Right renal pelvis (tissue), 4 donors: ENCODE measurements at regions not wholly inside any gene's neighbourhood (a gene's known extent, or its start where the extent isn't known, plus 50 kb on each side); places are given as distances from the start of the nearest gene placed in this dataset.

Experiments
- DNase-seq, 4 donors: peaks; one replicate each; pipeline ENCODE4 v3.0.0-alpha.2; 2013; ENCODE audit warnings: low read depth in 4 of 4, low spot score in 3 of 4, missing footprints in 1 of 4

DNA sequence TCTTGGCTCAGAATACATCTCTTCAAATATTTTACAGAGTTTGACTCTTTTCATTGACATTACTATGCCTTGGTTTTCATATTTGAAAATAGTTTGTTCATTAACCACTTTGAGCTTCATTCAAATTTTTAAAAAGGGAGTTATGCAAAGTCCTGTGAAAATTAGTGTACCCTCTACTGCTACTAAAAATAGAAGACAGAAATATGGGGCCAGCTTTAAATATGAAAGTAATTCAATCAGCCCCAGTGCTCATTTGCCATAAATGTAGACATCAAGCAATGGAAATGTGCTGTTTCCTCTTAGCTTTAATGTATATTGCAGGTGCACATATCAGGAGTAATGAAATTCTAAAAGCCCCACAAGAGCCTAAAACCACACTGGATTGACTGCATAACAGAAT lies 218.7 kb downstream of the SPATA18 start:
- DNase-seq: no peak

DNA sequence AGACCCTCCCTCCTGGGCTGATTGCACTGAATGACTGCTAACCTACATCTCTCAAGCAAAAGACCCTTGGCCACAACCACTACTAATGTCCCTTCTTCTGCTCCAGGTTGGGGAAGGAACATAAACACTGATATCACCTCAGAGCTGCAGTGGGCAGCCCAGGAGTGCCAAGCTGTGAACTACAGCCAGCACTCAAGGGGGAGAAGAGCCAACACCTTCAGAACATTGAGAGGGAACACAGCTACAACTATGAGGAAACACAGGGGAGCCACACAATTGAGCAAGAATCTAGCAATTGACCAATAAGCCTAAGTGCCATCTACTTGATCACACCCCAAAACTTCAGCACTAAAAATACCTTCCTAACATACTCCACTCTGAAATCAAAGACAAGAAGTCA lies 222.8 kb downstream of the SPATA18 start:
- DNase-seq: no peak

DNA sequence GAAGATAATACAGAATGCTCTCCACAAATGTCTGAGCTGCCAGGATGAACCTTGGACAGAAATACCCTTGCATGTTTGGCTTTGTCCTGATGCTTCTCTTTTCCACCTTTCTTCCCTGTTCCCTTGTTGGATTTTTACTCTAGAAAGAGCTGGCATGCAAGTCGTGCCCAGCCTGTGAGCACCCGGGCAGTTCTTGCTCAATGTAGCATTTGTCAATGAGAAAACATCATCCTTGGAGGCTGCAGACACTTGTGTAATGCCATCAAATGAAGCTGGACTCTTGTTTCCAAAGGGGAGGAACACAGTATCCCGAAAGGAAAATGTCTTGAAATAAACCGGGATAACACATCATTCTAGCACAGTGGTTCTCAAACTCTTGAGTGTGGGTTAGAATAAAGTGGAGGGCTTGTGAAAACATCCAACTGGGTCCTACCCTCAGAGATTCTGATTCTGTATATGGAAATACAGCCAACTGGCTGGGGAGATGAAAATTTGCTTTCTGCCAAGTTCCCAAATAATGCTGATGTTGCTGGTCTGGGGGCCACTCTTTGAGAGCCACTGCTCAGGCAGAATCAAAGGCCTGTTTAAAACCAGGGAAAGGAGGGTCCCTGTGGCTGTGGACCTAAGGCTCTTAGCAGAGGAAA lies 237.2 kb downstream of the SPATA18 start:
- DNase-seq: no peak

DNA sequence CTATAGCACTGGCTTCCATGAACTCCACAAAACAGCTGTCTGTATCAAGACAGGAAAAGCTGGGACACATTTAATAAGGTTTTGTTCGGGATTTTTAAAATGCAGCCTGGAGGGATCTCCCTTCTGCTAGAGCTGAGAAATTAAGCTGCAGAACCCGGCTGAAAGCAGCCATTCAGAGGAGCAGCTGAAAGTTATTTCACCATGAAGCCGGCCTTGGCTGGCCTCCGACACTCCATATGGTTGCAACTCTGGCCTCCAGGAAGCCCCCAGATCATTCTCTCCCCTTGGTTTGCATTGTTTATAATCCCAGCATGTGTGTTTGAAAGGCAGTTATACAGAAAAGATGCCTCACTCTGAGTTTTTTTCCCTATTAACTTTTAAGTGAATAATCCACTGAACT lies 239.4 kb downstream of the SPATA18 start:
- DNase-seq: peak in 2 of 4 donors; percentile 16 to 29

DNA sequence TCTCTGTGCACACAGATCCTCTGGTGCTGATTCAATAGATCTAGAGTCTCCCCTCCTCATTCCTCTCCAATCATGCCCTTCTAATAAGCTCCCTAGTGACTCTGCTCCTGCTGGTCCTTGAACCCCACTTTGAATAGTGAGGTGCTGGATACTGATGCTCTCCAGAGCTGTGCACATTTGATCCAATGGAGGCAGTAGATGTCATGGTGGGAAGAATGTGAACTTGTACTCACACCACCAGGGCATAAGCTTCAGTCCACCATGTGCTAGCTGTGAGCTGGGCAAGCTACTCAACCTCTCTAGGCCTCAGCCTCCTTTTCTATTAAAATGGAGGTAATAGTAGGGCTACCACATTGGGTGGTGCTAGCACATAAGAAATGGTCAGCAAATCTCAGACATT lies 241.1 kb downstream of the SPATA18 start:
- DNase-seq: no peak

DNA sequence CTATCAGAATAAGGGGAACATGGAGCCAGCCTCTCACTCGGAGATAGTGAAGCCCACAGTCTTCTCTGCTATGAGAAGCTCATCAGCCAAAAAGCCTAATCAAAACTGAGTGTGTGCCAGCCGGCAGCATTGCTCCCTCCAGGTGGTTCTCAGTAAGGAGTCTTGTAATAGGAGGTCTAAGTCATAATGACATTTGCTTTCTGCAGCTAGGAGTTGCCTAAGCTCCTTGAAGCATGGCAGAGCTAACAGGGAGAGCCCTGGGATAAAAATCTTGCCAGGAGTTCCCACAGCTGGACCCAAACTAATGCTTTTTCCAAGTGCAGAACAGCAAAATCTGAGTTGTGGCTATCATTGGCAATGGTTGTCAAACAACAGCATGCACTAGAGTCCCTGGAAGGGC lies 245.2 kb downstream of the SPATA18 start:
- DNase-seq: no peak

DNA sequence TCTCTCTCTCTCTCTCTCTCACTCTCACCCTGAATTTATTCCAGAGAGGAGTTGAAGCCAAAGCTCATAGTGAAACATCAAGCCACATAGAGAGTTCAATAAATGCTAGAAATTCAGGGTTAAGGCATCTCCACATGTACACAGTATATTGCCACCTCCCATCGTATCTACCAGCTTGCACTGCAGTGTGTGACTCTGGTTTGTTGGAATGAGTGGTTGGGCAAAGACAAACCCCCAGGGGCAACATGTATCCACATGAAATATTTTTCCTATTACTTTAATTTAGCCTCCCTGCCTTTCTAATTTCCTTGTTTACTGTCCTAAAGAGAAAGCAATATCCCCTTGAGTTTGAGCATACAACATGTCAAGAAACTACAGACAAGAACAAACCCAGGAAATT lies 247.3 kb downstream of the SPATA18 start:
- DNase-seq: no peak

DNA sequence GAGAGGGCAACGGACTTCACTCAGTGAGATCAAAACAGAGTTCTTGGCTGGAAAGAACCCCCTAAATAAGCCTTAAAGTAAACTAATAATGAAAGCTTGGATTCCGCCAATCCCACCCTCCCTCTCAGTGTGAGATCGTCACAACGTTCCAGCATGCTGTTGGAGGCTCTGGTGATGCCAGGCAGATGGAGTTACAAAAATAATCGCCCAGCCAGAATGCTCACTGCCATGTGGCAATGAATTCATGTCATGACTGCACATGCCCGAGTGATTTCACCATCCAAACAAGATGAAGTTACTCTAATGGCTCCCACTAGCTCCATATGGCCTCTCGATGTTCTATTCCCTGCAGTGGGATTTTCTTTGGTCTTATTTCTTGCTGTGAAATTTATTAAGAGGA lies 248.0 kb downstream of the SPATA18 start:
- DNase-seq: no peak

DNA sequence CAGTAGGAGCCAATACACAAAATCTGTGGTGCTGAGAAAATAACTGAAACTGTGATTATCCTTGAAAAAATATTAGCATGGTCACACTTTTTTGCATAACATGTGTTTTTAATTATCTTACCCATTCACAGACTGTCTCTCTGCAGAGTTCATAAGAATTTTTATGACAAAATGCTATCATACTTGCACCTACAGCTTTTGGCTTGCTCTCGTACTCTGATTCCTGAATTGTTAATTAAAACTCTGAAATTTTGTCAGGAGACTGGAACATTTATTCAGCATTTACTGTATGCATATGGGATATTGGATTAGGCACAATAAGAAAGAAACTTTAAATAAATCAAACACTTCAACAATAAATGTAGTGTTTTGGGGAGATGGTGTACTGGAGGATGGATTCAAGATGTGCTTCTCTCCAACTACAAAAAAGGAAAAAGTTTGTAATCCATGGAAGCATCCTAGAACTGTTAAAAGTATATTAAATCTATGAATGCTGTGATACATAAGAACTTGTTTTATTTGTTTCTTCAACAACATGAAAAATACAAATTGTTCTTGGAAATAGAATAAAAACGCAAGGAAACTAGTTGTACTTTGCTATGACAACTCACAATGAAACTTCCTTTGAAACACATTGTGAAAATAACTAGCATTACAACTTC lies 260.5 kb downstream of the SPATA18 start:
- no peak for DNase-seq

DNA sequence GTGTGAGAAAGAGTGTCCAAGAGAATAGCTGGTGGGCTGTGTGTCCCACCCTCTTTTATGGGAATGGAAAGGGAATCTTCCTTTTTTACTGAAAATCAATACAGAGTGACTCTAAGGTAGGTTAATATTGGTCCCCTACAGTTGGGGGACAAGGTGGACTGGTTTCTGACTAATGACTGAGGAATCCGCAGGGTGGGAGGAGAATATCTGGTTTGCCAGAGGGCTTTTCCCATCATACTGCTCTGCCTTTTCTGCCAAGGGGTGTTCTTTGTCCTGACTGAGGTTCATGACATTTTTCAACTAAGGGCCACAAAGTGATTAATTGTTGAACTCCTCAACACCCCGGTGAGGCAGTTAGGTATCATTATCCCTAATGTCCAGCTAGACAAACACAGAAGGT lies 261.6 kb downstream of the SPATA18 start:
- DNase-seq: no peak

DNA sequence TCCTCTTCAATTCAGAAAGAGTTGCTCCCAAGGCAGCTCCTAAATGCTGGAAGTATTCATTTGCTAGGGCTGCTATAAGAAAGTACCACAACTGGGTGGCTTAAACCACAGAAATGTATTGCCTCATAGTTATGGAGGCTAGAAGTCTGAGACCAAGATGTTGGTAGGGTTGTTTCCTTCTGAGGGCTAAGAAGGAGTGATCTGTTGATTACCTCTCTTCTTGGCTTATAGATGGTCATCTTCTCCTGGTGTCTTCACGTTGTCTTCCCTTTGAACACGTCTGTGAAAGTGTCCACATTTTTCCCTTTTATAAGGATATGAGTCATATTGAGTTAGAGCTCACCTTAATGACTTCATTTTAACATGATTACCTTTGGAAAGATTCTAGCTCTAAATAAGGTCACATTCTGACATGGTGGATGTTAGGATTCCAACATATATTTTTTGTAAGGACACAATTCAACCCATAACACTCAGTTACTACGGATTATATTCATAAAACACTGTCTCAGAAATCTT lies 266.3 kb downstream of the SPATA18 start:
- DNase-seq: no peak

DNA sequence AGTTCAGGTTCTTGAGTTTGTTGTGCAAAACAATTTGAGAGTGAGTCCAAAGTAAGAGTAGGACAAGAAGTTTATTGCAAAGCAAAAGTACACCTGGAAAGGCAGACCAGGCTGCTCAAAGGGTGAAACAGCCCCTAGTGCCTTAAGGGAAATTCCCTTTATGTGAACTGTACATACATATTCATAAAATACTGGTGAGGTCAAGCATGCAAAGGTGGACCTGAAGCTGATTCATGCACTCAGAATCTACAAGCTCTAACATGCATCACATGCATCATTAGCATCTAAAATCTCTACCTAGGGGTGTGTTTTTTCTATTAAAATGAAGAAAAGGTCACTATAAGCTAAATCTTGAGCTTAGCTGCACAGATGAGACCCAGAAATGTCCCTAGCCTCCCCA lies 266.9 kb downstream of the SPATA18 start:
- DNase-seq: no peak

DNA sequence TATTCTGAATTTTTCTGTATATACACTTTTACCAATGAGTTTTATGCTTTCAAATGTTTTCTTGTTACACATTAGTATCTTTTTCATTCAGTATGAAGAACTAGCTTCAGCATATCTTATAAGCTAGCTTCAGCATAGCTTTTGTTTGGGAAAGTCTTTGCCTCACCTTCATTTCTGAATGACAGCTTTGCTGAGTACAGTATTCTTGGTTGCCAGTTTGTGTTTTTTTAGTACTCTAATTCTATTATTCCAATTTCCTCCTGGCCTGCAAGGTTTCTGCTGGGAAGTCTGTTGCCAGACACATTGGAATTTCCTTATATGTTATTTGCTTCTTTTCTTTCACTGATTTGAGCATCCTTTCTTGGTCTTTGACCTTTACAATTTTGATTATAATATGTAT lies 278.8 kb downstream of the SPATA18 start:
- no peak for DNase-seq

DNA sequence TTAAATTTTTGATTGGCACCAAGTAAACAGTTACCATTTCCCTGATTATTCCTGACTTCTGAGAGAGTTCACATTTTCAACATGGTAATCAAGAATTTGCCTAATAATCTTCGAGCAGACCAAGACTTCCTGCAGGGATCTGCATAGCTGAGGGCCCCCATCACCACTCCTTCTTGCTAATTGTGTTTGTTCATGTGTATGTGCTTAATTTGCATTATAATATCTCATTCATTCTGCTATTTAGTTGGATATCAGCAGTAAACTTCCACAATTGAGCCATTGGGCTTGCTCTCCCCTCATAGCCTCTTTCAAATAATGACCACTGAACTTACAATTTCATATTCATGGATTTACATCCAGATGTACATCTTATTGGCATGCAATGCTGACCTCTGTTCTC lies 292.5 kb downstream of the SPATA18 start:
- no peak for DNase-seq

DNA sequence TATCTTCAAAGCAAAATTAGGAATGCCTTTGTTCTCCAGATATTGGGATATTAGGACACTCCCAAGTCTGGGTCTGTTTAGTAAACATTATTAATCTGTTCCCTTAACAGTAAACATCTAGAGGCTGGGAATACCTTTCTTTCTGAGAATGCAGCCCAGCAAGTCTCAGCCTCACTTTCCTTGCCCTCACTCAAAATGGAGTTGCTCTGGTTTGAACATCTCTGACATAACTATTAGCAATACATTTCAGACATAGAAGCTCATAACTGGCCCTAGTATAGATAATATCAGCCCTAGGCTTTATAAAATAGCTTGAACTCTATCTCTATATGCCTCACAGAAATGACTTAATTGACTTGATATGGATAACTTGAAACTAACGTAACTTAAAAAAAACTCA lies 299.8 kb downstream of the SPATA18 start:
- DNase-seq: no peak

DNA sequence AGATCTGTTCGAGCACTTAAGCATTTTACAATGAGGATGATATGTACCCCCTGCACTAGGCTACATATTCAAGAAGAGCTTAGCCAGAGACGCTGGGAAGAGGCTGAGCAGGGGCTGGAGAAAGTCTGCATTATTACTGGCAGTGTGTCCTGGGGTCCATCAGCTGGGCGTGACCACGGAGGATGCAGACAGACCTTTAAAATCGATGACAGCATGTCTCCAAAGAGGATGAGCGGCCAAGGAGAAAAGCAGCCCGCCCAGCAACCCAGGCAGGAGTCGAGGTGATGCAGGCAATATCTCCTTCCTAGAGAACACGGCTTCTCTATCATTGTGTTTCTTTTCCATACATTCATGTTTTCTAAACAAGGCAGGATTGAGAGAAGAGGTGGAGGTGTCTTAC lies 300.7 kb downstream of the USP46 start:
- no peak for DNase-seq

DNA sequence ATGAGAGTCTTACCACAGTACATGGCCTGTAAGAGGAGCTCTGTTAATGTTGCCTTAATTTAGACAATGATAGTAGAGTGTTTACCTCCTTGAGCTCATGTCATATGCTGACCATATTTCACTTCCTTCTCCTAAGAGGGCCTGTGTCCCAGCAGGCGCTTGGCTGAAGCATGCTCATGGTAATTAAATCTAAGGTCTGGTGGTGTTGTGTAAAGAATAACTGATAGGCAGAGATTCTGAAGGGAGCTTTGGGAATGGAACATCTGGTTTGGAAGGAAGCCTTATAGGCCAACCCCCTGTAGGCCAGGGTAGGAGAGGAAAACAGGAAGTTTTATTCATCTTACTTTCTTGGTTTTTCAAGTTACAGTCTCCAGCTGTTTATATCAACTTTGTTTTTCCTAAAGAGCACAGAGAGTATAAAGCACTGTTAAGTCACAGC lies 300.2 kb downstream of the USP46 start:
- DNase-seq: no peak

DNA sequence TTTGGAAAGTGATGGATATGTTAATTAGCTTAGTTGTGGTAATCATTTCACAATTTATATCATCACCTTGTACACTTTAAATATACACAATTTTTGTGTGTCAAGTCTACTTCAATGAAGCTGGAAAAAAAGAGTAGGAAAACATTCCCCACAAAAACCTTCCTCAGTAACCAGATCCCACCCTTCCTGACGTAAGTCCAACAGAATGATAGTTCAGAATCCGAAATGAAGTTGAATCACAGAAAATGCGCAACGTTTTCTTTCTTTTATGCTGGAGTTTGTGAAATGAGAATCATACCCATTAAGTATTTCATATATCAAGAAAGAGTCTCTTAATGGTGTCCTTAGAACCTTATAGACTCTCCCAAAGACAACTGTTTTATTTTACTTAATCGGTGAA lies 292.9 kb downstream of the USP46 start:
- no peak for DNase-seq

DNA sequence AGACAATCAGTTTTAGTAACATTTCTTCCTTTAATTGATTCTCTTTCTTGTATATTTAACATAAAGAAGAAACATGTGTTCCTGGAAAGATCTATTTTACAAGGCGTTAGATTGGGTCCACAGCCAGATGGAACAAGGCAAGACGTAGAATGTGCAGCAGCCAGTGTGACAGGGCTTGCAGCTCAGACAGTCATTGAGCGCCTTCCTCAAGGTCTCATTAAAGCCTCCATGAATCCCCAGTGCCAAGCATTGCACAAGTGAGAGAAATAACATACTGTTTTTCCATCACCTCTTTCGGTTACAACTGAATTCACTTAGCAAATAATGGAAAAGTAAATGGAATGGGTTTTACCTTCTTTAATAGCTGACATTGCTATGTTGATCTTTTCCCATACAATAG lies 292.5 kb downstream of the USP46 start:
- no peak for DNase-seq

DNA sequence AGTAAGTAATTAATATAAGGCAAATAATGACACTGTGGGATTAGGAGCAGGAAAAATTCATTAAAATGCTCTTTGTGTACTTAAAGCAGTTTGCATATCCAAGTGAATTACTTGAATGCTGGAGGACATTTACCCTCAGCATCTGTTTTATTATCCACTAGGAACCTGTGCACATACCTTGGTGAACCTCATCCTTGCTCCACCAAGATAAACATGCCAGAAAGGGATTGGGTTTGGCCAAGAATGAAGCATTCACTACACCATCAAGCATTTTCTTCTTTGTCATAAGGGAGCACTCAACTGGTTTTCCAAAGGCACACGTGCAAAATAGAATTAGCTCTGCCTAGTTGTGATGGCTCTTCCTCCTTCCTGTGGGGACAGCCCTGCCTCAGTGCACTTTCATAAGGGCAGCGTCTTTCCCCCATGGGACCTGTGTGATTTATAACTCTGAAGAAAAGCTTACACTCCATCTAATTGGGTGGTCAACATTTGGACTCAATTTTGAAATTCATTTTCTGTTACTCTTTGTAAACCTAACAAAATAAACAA lies 291.7 kb downstream of the USP46 start:
- DNase-seq: no peak

DNA sequence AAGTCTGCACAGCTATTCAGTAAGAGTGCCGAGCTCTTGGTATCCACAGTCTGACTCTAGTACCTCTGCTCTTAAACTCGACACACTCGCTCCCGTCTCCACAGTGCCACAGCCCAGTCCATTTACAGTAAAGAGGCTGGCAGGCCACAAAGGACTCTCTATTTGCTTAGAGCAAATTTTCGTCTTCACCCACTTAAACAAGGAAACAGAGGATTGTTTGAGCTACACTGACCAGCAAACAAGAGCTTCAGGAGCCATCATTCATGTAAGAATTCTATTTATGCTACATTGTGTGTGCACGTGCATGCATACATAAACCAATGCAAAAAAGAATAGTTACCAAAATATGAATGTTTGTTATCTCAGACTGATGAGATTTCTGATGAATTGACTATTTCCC lies 290.2 kb downstream of the USP46 start:
- DNase-seq: no peak

DNA sequence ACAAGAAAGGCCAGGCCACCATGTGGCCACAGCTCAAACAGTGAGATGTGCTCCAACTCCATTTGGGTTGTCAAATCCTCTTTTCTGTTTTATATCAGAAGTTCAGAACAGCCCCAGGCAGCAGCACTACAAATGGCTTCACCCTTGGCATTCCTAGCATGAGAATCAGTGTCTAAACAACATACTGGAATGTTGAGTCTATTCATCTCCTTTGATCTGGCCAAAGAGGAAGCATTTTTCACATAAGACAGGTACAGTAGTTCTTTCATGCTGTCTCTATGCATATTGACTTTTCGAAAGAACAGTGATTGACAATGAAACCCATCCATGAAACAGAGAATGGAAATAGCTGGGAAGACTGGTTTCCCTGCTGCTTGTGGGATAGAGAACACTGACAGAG lies 289.5 kb downstream of the USP46 start:
- DNase-seq: no peak
